HCT116 (cell line): ENCODE measurements at regions not wholly inside any gene's neighbourhood (a gene's known extent, or its start where the extent isn't known, plus 50 kb on each side); places are given as distances from the start of the nearest gene placed in this dataset.

Experiments
- ATAC-seq: fragments of 200-7000 bp; cut with Tn5 transposase; 2 replicates; pipeline ENCODE4 v1.9.1; 2020; ENCODE audit warnings: mild to moderate bottlenecking, moderate library complexity
- BruUV-seq: library from RNA; stranded (reverse); fragments of 400-500 nt; replicated peaks from 2 replicates; lab custom pipeline; 2021; lab: Mats Ljungman, UMichigan
- CTCF ChIA-PET: fragments of 300-600 bp; sonication (Branson Sonifier 250); formaldehyde crosslinking; loops from one replicate; lab custom pipeline; 2021; ENCODE audit warnings: antibody characterized with exemption; lab: Charles Lee
- POLR2A ChIA-PET: fragments of 300-600, 350-600 bp; sonication (Branson Sonifier 250); formaldehyde crosslinking; loops from one replicate; lab custom pipeline; 2021; ENCODE audit warnings: antibody characterized with exemption; lab: Charles Lee
- RAD21 ChIA-PET, 2 experiments: fragments of 300-600 bp; sonication (Branson Sonifier 250); formaldehyde crosslinking; loops; one replicate each; lab custom pipeline; 2023; ENCODE audit warnings: low total read pairs in 2 of 2; ENCODE audit not compliant: uncharacterized antibody in 2 of 2, unreplicated experiment in 2 of 2, low non-redundant PET in 1 of 2; lab: Charles Lee
- DNase-seq: peaks from one replicate; pipeline ENCODE4 v3.0.0-alpha.2; 2010; ENCODE audit warnings: low read depth, low spot score
- H2AFZ ChIP-seq: fragments of 200-600 bp; shearing (Covaris generic), sonication (generic); 2 replicates; pipeline ENCODE4 v1.6.1; 2017; ENCODE audit warnings: low read depth, mixed run types, mixed read lengths, antibody characterized with exemption, low read length; ENCODE audit not compliant: poor library complexity, severe bottlenecking
- H3K27ac ChIP-seq: 2 replicates; pipeline ENCODE4 v1.5.1; 2012; ENCODE audit warnings: low read depth, low read length
- H3K27me3 ChIP-seq: fragments of 200-600 bp; sonication (generic); 2 replicates; pipeline ENCODE4 v1.6.1; 2016; ENCODE audit warnings: mixed run types, low read length, mixed read lengths; ENCODE audit not compliant: insufficient read depth
- H3K36me3 ChIP-seq, 2 experiments: fragments of 200-500 bp in 1 of 2; fragments of 200-600 bp in 1 of 2; sonication (Bioruptor generic) in 1 of 2; sonication (generic) in 1 of 2; 2 replicates each; pipeline versions ENCODE4 v1.5.1 to v1.6.1; 2014 to 2016; ENCODE audit warnings: low read length in 2 of 2, inconsistent platforms in 1 of 2, mixed read lengths in 1 of 2, mixed run types in 1 of 2; ENCODE audit not compliant: insufficient read depth in 2 of 2, control insufficient read depth in 1 of 2
- H3K4me1 ChIP-seq, 2 experiments: fragments of 200-600 bp in 1 of 2; sonication (generic) in 1 of 2; 2 replicates each; pipeline versions ENCODE4 v1.5.1 to v1.6.1; 2012 to 2017; ENCODE audit warnings: low read length in 2 of 2, inconsistent platforms in 1 of 2, mild to moderate bottlenecking in 1 of 2, mixed read lengths in 1 of 2, mixed run types in 1 of 2, moderate library complexity in 1 of 2; ENCODE audit not compliant: insufficient read depth in 2 of 2, control insufficient read depth in 1 of 2
- H3K4me2 ChIP-seq: fragments of 200-600 bp; sonication (generic); 2 replicates; pipeline ENCODE4 v1.6.1; 2017; ENCODE audit warnings: mixed run types, low read length, mixed read lengths
- H3K4me3 ChIP-seq, 2 experiments: fragments of 200-600 bp in 1 of 2; sonication (generic) in 1 of 2; replicated peaks in 1 of 2; 2 replicates each; pipeline ENCODE4 v1.5.1; 2011 to 2016; ENCODE audit warnings: low read length in 2 of 2, control low read depth in 1 of 2, low read depth in 1 of 2, mild to moderate bottlenecking in 1 of 2, mixed read lengths in 1 of 2, mixed run types in 1 of 2
- H3K79me2 ChIP-seq: fragments of 200-600 bp; sonication (generic); 2 replicates; pipeline ENCODE4 v1.6.1; 2017; ENCODE audit warnings: mild to moderate bottlenecking, mixed run types, low read length, moderate library complexity, mixed read lengths; ENCODE audit not compliant: insufficient read depth
- H3K9ac ChIP-seq: fragments of 200-600 bp; sonication (generic); 2 replicates; pipeline ENCODE4 v1.6.1; 2016; ENCODE audit warnings: low read length, mixed read lengths
- H3K9me2 ChIP-seq: fragments of 200-600 bp; sonication (generic), shearing (Covaris generic); 2 replicates; pipeline ENCODE4 v1.6.1; 2017; ENCODE audit warnings: mixed run types, mild to moderate bottlenecking, moderate library complexity; ENCODE audit not compliant: insufficient read depth
- H3K9me3 ChIP-seq, 2 experiments: fragments of 200-500 bp in 1 of 2; fragments of 200-600 bp in 1 of 2; sonication (Bioruptor generic) in 1 of 2; sonication (generic) in 1 of 2; 2 replicates each; pipeline ENCODE4 v1.6.1; 2014 to 2017; ENCODE audit warnings: low read length in 2 of 2, mixed read lengths in 2 of 2, inconsistent platforms in 1 of 2, low read depth in 1 of 2, mild to moderate bottlenecking in 1 of 2, mixed run types in 1 of 2, moderate library complexity in 1 of 2; ENCODE audit not compliant: control insufficient read depth in 1 of 2, insufficient read depth in 1 of 2
- H4K20me1 ChIP-seq: fragments of 200-600 bp; sonication (generic), shearing (Covaris generic); 2 replicates; pipeline ENCODE4 v1.6.1; 2017; ENCODE audit warnings: mixed run types, mild to moderate bottlenecking, moderate library complexity; ENCODE audit not compliant: insufficient read depth
- CEBPB ChIP-seq: IDR thresholded peaks from 2 replicates; pipeline ENCODE4 v1.6.1; 2012; ENCODE audit warnings: low read depth
- EGR1 ChIP-seq: IDR thresholded peaks from 2 replicates; pipeline ENCODE4 v1.6.1; 2012; ENCODE audit warnings: low read depth
- ELF1 ChIP-seq: IDR thresholded peaks from 2 replicates; pipeline ENCODE4 v1.6.1; 2012; ENCODE audit warnings: low read depth, borderline replicate concordance
- EZH2 ChIP-seq: fragments of 200-600 bp; sonication (generic); IDR thresholded peaks from 2 replicates; pipeline ENCODE4 v1.6.1; 2017; ENCODE audit warnings: antibody characterized with exemption, mixed run types
- EZH2phosphoT487 ChIP-seq: fragments of 200-600 bp; IDR thresholded peaks from 2 replicates; pipeline ENCODE4 v1.6.1; 2018; ENCODE audit warnings: antibody characterized with exemption, borderline replicate concordance
- FOSL1 ChIP-seq: IDR thresholded peaks from 2 replicates; pipeline ENCODE4 v1.6.1; 2012; ENCODE audit warnings: low read depth
- POLR2A ChIP-seq: IDR thresholded peaks from 2 replicates; pipeline ENCODE4 v1.7.0; 2011; ENCODE audit warnings: borderline replicate concordance; ENCODE audit not compliant: insufficient read depth, insufficient read length; ENCODE audit errors: extremely low read depth
- POLR2AphosphoS5 ChIP-seq: IDR thresholded peaks from 2 replicates; pipeline ENCODE4 v1.6.1; 2011; ENCODE audit warnings: mild to moderate bottlenecking, low read depth, low read length, moderate library complexity
- REST ChIP-seq: IDR thresholded peaks from 2 replicates; pipeline ENCODE4 v1.6.1; 2012; ENCODE audit warnings: low read depth
- SIN3A ChIP-seq: IDR thresholded peaks from 2 replicates; pipeline ENCODE4 v1.6.1; 2012; ENCODE audit warnings: low read depth
- SP1 ChIP-seq: IDR thresholded peaks from 2 replicates; pipeline ENCODE4 v1.6.1; 2012; ENCODE audit warnings: low read depth
- SRF ChIP-seq: IDR thresholded peaks from 2 replicates; pipeline ENCODE4 v1.6.1; 2012; ENCODE audit warnings: low read depth
- TCF7L2 ChIP-seq: IDR thresholded peaks from 2 replicates; pipeline ENCODE4 v1.7.0; 2011; ENCODE audit warnings: borderline replicate concordance, inconsistent platforms; ENCODE audit not compliant: insufficient read depth, insufficient read length; ENCODE audit errors: extremely low read depth
- YY1 ChIP-seq: IDR thresholded peaks from 2 replicates; pipeline ENCODE4 v1.6.1; 2011; ENCODE audit warnings: low read length, low read depth, moderate library complexity, mild to moderate bottlenecking; ENCODE audit not compliant: insufficient replicate concordance; ENCODE audit errors: extremely low read depth
- ZBTB33 ChIP-seq: IDR thresholded peaks from 2 replicates; pipeline ENCODE4 v1.6.1; 2011; ENCODE audit warnings: mild to moderate bottlenecking, low read length, moderate library complexity; ENCODE audit not compliant: insufficient replicate concordance; ENCODE audit errors: extremely low read depth
- ZFX ChIP-seq: fragments of 450-650 bp; IDR thresholded peaks from 2 replicates; pipeline ENCODE4 v1.6.1; 2017
- intact Hi-C: fragments of 100-400 bp; cut with micrococcal nuclease; formaldehyde crosslinking; loops from 2 replicates; pipeline ENCODE4 v1.10.0; 2022
- TF ChIP-seq, protein P1 (sequence below): IDR thresholded peaks from 2 replicates; pipeline ENCODE4 v1.6.1; 2012
- TF ChIP-seq, protein P2 (sequence below): IDR thresholded peaks from 2 replicates; pipeline ENCODE4 v1.6.1; 2012

- TF ChIP-seq ZBTB33: no peak
- TF ChIP-seq, protein P1, sequence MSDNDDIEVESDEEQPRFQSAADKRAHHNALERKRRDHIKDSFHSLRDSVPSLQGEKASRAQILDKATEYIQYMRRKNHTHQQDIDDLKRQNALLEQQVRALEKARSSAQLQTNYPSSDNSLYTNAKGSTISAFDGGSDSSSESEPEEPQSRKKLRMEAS: no peak
- no peak for TF ChIP-seq CEBPB
These were observed 95.5 kb upstream of the KLHL1 start (continued) for GRCh38 chr13:70203661-70204229.

DNA sequence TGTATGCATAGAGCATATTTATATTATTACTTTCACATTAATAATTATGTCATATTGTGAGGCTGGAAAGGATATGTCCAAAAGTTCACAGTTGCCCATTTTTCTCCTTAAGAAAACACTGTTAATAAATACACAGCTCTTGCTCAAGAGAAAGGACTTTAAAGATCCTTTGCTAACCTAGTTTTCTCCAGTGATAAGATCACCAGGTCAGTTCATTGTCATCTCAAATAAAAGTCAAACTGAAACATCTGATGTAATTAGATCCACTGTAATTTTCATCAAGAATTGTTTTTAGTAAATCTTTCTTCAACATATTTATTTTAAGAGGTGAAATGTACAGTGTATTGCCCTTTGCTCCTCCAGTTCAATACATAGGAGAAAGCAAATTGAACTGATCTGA lies 82.8 kb upstream of the KLHL1 start:
- Histone ChIP-seq H3K4me3 (no peak overlapping the region), H4K20me1 (no peaks in the 10 kb centered on the region), H3K9me2 (no peaks in the 10 kb centered on the region), H3K27ac (no peak overlapping the region), H3K79me2 (no peaks in the 10 kb centered on the region), H3K4me2 (no peak overlapping the region), H2AFZ (no peak overlapping the region), H3K36me3 (no peaks in the 10 kb centered on the region), H3K9me3 (no peaks in the 10 kb centered on the region), H3K4me1 (no peaks in the 10 kb centered on the region), H3K9ac (no peak overlapping the region), H3K27me3 (no peaks in the 10 kb centered on the region)
- RAD21 ChIA-PET: no interaction called here
- no TSS peak for BruUV-seq
- DNase-seq (no peak), ATAC-seq (no peak)
- intact Hi-C loops: no loop called here
- CTCF ChIA-PET: no interaction called here
- POLR2A ChIA-PET: no interaction called here
- TF ChIP-seq EZH2phosphoT487: no peak
- no peak for TF ChIP-seq POLR2A
- TF ChIP-seq POLR2AphosphoS5: no peak
- no peak for TF ChIP-seq SP1
- no peak for TF ChIP-seq ELF1
- no peak for TF ChIP-seq REST
- no peak for TF ChIP-seq EZH2
- TF ChIP-seq ZFX: no peak
- TF ChIP-seq, protein P2, sequence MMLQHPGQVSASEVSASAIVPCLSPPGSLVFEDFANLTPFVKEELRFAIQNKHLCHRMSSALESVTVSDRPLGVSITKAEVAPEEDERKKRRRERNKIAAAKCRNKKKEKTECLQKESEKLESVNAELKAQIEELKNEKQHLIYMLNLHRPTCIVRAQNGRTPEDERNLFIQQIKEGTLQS: no peak
- TF ChIP-seq SRF: no peak
- TF ChIP-seq FOSL1: no peak
- no peak for TF ChIP-seq CEBPB
- no peak for TF ChIP-seq EGR1
- no peak for TF ChIP-seq YY1
- no peak for TF ChIP-seq SIN3A
- no peak for TF ChIP-seq TCF7L2
- no peak for TF ChIP-seq ZBTB33
